Sigmoid colon (tissue), 4 donors: ENCODE measurements at regions not wholly inside any gene's neighbourhood (a gene's known extent, or its start where the extent isn't known, plus 50 kb on each side); places are given as distances from the start of the nearest gene placed in this dataset.

Source experiments
- CTCF ChIP-seq, 4 experiments: fragments of 450-650 bp in 3 of 4; fragments of 200-600 bp in 1 of 4; IDR thresholded peaks; one replicate each; pipeline ENCODE4 v1.5.1; 2016 to 2019; ENCODE audit warnings: antibody characterized with exemption in 4 of 4, mild to moderate bottlenecking in 3 of 4, moderate library complexity in 2 of 4
- POLR2A ChIP-seq, 2 donors: fragments of 450-650 bp; IDR thresholded peaks; one replicate each; pipeline ENCODE4 v1.6.1; 2016; ENCODE audit warnings: antibody characterized with exemption in 2 of 2, mild to moderate bottlenecking in 2 of 2, moderate library complexity in 2 of 2
- POLR2AphosphoS5 ChIP-seq, 4 donors: sonication (generic); formaldehyde crosslinking; IDR thresholded peaks; one replicate each; pipeline ENCODE4 v1.6.1; 2017; ENCODE audit warnings: antibody characterized with exemption in 4 of 4

- TF ChIP-seq CTCF (IDR thresholded peaks at IDR 0.05) (no peak), POLR2A (IDR thresholded peaks at IDR 0.05) (no peak), POLR2AphosphoS5 (IDR thresholded peaks at IDR 0.05) (no peak)
These were observed 270.5 kb downstream of the FOXL1 start for GRCh38 chr16:86848821-86849220.
